Uterus (tissue), 2 donors: ENCODE measurements at regions not wholly inside any gene's neighbourhood (a gene's known extent, or its start where the extent isn't known, plus 50 kb on each side); places are given as distances from the start of the nearest gene placed in this dataset.

Experiments used
- POLR2A ChIP-seq, 2 donors: fragments of 450-650 bp; IDR thresholded peaks; one replicate each; pipeline ENCODE4 v1.6.1; 2016; ENCODE audit warnings: antibody characterized with exemption in 2 of 2, mild to moderate bottlenecking in 1 of 2, moderate library complexity in 1 of 2
- TF ChIP-seq, protein P1 (sequence below), 4 experiments: fragments of 200-600 bp in 2 of 4; fragments of 450-650 bp in 2 of 4; sonication (generic) in 2 of 4; IDR thresholded peaks; one replicate each; pipeline ENCODE4 v1.5.1; 2016 to 2019; ENCODE audit warnings: antibody characterized with exemption in 4 of 4, mild to moderate bottlenecking in 2 of 4, moderate library complexity in 1 of 4

DNA sequence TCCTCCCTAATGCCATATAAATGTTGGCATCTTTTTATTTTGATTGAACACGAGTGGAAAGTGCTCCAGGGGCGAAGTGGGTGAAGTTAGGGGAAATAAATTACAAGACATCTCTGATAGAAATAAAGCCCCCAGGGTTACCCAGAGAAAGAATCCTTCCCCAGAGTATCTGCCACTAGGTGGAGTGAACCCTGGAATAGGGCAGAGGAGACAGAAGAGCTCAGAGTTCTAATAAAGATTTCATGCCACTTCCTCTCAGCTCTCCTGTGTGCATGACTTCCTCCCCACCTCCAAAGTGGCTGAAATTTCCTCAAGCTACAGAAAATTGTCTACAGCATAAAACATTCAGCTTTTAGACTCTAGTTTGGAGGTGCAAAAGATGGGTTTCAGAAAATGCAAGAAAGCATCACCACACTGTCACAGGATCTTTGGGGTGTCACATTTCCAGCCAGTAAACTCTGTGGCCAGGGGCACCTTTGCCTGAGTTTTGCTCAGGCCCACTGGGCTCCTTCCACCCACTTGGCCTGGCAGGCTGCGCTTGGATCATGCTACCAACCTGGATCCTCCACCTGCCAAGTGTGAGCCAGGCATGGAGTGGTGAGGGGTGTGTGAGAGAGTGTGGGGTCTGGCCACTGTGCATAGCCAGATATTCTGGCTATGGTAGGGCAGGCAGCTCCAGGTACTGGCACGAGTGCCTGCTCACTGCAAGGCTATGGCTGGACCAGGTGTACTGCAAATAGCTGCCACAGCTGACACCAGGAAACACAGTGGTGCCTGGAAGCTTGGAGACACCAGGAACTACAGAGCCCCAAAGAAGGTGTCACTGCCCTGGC, 208.8 kb upstream of the USP25 start:
- TF ChIP-seq, protein P1, sequence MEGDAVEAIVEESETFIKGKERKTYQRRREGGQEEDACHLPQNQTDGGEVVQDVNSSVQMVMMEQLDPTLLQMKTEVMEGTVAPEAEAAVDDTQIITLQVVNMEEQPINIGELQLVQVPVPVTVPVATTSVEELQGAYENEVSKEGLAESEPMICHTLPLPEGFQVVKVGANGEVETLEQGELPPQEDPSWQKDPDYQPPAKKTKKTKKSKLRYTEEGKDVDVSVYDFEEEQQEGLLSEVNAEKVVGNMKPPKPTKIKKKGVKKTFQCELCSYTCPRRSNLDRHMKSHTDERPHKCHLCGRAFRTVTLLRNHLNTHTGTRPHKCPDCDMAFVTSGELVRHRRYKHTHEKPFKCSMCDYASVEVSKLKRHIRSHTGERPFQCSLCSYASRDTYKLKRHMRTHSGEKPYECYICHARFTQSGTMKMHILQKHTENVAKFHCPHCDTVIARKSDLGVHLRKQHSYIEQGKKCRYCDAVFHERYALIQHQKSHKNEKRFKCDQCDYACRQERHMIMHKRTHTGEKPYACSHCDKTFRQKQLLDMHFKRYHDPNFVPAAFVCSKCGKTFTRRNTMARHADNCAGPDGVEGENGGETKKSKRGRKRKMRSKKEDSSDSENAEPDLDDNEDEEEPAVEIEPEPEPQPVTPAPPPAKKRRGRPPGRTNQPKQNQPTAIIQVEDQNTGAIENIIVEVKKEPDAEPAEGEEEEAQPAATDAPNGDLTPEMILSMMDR (IDR thresholded peaks at IDR 0.05), result no peak
- TF ChIP-seq POLR2A (IDR thresholded peaks at IDR 0.05), result no peak
